ENCODE measurements at regions not wholly inside any gene's neighbourhood (a gene's known extent, or its start where the extent isn't known, plus 50 kb on each side); places are given as distances from the start of the nearest gene placed in this dataset.
A peak's percentile ranks its signal among the peaks of the same experiment; 100 is the strongest.

GRCh38 chr1:213330281-213330680 is 279.2 kb downstream of the RPS6KC1 start:
- TF ChIP-seq CTCF (IDR thresholded peaks at IDR 0.05; ENCODE audit: low read depth, low read length), result no peak
- no peak for DNase-seq

GRCh38 chr1:213331631-213332175 is 280.7 kb downstream of the RPS6KC1 start:
- Histone ChIP-seq H3K36me3 (no peaks in the 10 kb centered on the region), H3K9me3 (ENCODE audit: severe bottlenecking) (no peaks in the 10 kb centered on the region), H3K4me3 (ENCODE audit: low read depth, low read length) (no peak overlapping the region), H3K27me3 (ENCODE audit: insufficient read depth, low read depth, severe bottlenecking) (peaks cover 40% of the 10 kb centered on the region), H3K27ac (no peak overlapping the region)
- no peak for DNase-seq
- no peak for TF ChIP-seq CTCF (IDR thresholded peaks at IDR 0.05; ENCODE audit: low read depth, low read length)

More at GRCh38 chr1:213330281-213330680, 279.2 kb downstream of the RPS6KC1 start:
- Histone ChIP-seq H3K4me3 (ENCODE audit: low read depth, low read length) (no peak overlapping the region), H3K9me3 (ENCODE audit: severe bottlenecking) (no peaks in the 10 kb centered on the region), H3K36me3 (no peaks in the 10 kb centered on the region), H3K27me3 (ENCODE audit: insufficient read depth, low read depth, severe bottlenecking) (peaks cover 28% of the 10 kb centered on the region), H3K27ac (no peak overlapping the region)

GRCh38 chr1:213332491-213332890 is 281.4 kb downstream of the RPS6KC1 start:
- Histone ChIP-seq H3K9me3 (ENCODE audit: severe bottlenecking) (no peaks in the 10 kb centered on the region), H3K27ac (no peak overlapping the region), H3K36me3 (no peaks in the 10 kb centered on the region), H3K4me3 (ENCODE audit: low read depth, low read length) (no peak overlapping the region), H3K27me3 (ENCODE audit: insufficient read depth, low read depth, severe bottlenecking) (peaks cover 44% of the 10 kb centered on the region)
- TF ChIP-seq CTCF (IDR thresholded peaks at IDR 0.05; ENCODE audit: low read depth, low read length), result no peak
- no peak for DNase-seq

- no peak for DNase-seq
- no peak overlapping the region for H3K27ac ChIP-seq
- H3K36me3 ChIP-seq, result no peaks in the 10 kb centered on the region
- no peaks in the 10 kb centered on the region for H3K9me3 ChIP-seq (ENCODE audit: severe bottlenecking)
- TF ChIP-seq CTCF (IDR thresholded peaks at IDR 0.05; ENCODE audit: low read depth, low read length), result no peak
- H3K4me3 ChIP-seq (ENCODE audit: low read depth, low read length), result no peak overlapping the region
- H3K27me3 ChIP-seq (ENCODE audit: insufficient read depth, low read depth, severe bottlenecking), result peaks cover 48% of the 10 kb centered on the region
Observed at GRCh38 chr1:213333121-213333520, 282.1 kb downstream of the RPS6KC1 start.

GRCh38 chr1:213335084-213335483 is 284.0 kb downstream of the RPS6KC1 start:
- no peaks in the 10 kb centered on the region for H3K9me3 ChIP-seq (ENCODE audit: severe bottlenecking)
- peak; percentile 35 for DNase-seq
- no peak for TF ChIP-seq CTCF (IDR thresholded peaks at IDR 0.05; ENCODE audit: low read depth, low read length)
- no peak overlapping the region for H3K4me3 ChIP-seq (ENCODE audit: low read depth, low read length)
- H3K27me3 ChIP-seq (ENCODE audit: insufficient read depth, low read depth, severe bottlenecking), result peaks cover 51% of the 10 kb centered on the region
- H3K36me3 ChIP-seq, result no peaks in the 10 kb centered on the region
- H3K27ac ChIP-seq, result no peak overlapping the region

- H3K9me3 ChIP-seq (ENCODE audit: severe bottlenecking), result no peaks in the 10 kb centered on the region
- DNase-seq, result no peak
- H3K27me3 ChIP-seq (ENCODE audit: insufficient read depth, low read depth, severe bottlenecking), result peaks cover 53% of the 10 kb centered on the region
- no peaks in the 10 kb centered on the region for H3K36me3 ChIP-seq
- no peak for TF ChIP-seq CTCF (IDR thresholded peaks at IDR 0.05; ENCODE audit: low read depth, low read length)
- no peak overlapping the region for H3K27ac ChIP-seq
- H3K4me3 ChIP-seq (ENCODE audit: low read depth, low read length), result no peak overlapping the region
Observed at GRCh38 chr1:213337025-213337678, 286.1 kb downstream of the RPS6KC1 start.
